ENCODE measurements at regions not wholly inside any gene's neighbourhood (a gene's known extent, or its start where the extent isn't known, plus 50 kb on each side); places are given as distances from the start of the nearest gene placed in this dataset.

DNA sequence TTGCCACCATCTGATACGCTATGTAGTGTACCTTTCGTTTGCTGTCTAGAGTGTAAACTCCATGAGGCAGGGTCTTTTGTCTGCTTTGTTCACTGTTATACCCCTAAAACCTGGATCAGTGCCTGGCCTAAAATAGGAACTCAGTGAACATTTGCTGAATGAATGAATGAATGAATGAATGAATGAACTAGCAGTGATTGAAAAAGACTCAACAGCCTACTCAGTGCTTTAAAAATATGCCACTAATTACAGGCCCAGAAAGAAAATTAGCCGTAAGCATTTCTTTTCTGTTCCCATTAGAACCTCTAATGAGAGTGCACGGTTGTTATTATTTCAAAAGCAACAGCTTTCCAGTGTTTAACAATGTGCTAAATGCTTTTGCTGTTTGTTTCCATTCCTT lies 69.3 kb upstream of the SYT6 start:
- Histone ChIP-seq H3K27me3 (ENCODE audit: control insufficient read depth, insufficient read depth, low read length) (peaks cover 4% of the 10 kb centered on the region; the same call in 1 of the 2 replicates), H3K4me3 (ENCODE audit: low read depth, low read length) (no peak overlapping the region), H3K36me3 (ENCODE audit: control insufficient read depth, insufficient read depth, low read length) (no peaks in the 10 kb centered on the region)
- no peak for DNase-seq (ENCODE audit: low read depth)
- CTCF ChIA-PET = no interaction called here
- POLR2A ChIA-PET = no interaction called here
- TF ChIP-seq, protein P1, sequence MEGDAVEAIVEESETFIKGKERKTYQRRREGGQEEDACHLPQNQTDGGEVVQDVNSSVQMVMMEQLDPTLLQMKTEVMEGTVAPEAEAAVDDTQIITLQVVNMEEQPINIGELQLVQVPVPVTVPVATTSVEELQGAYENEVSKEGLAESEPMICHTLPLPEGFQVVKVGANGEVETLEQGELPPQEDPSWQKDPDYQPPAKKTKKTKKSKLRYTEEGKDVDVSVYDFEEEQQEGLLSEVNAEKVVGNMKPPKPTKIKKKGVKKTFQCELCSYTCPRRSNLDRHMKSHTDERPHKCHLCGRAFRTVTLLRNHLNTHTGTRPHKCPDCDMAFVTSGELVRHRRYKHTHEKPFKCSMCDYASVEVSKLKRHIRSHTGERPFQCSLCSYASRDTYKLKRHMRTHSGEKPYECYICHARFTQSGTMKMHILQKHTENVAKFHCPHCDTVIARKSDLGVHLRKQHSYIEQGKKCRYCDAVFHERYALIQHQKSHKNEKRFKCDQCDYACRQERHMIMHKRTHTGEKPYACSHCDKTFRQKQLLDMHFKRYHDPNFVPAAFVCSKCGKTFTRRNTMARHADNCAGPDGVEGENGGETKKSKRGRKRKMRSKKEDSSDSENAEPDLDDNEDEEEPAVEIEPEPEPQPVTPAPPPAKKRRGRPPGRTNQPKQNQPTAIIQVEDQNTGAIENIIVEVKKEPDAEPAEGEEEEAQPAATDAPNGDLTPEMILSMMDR (IDR thresholded peaks at IDR 0.05; ENCODE audit: insufficient read depth, low read depth, low read length) = no peak

DNA sequence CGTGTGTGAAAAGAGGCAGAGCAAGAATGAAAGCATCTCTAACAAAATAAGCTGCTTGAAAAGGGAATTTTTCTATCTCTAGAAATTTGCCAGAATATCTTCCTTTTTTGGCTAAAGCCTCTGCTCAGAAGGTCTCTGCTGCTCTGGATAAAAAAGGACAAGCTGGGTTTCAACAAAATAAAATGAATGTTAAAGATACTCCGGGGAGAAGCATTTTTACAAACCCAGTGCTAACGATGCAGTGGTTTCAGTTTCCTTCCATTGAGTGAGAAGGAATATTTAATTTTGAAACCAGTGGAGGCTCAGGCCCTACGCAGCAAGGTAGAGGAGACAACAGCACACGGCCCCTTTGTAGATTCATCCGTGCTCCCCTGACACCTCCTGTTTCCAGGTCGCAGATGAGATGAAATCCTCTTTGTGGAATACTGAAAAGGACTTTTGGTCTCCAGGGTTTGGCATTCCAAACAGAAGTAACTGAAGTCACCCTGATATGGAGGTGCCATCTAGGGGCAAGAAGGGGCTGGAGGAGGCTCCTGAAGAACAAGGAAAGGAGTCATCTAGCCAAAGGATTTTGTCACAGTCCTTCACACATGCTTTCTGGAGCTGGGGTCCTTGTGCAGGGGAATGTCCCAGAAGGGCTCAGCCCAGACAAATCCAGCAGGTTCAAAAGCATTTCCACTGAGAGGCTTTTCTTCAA lies 65.7 kb upstream of the SYT6 start:
- CTCF ChIA-PET = interaction anchor here (1.3 to 1.7 kb wide), 2 partner anchors 9 to 243 kb away, joined by 3 to 7 read pairs; no protein-coding TSS in a partner anchor
- H3K36me3 ChIP-seq (ENCODE audit: control insufficient read depth, insufficient read depth, low read length) = no peaks in the 10 kb centered on the region
- no peak overlapping the region for H3K4me3 ChIP-seq (ENCODE audit: low read depth, low read length)
- TF ChIP-seq, protein P1 (IDR thresholded peaks at IDR 0.05; ENCODE audit: insufficient read depth, low read depth, low read length) = peak; percentile 35; the same call in 1 of the 2 replicates
- DNase-seq (ENCODE audit: low read depth) = no peak
- POLR2A ChIA-PET = no interaction called here
- peaks cover 6% of the 10 kb centered on the region; the same call in 1 of the 2 replicates for H3K27me3 ChIP-seq (ENCODE audit: control insufficient read depth, insufficient read depth, low read length)

DNA sequence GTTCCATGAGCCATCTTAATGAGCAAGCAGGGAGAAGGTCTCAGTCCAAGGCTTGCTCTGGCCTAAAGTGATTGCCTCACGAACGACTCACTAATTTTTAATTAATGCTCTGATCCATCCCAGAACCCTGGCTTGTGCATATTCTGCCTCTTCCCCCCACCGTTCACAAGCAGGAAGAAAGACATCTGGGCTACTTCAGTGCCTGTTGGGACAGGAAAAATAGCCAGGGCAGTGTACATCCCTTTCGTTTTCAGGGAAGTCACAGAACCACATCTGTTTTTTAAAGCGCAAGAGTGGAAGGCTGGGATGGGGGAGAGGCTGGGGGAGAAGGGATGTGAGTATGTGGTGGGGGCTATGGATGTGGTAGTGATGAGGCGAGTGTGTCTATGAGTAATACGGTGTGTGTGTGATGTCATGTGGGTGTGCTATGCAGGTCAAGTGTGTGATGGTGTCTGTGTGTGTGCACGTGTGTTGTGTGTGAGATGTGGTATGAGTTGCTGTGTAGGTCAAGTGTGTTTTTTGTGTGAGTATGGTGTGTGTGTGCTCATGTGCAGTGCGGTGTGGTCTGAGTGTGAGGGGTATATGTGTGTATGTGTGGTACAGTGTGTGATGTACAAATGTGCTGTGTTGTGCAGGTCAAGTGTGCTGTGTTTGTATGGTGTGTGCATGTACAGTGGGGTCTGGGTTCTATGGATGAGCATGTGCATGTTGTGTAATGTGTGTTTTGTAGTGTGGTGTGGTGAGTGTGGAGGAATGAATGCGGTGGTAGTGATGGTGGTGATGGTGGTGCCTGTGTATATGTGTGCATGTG lies 64.9 kb upstream of the SYT6 start:
- ChIA-PET CTCF (interaction anchor here (0.7 to 1.7 kb wide), 5 partner anchors 8 to 385 kb away, joined by 3 to 7 read pairs (median 3); partner anchors contain the start of gene OLFML3), POLR2A (no interaction called here)
- DNase-seq (ENCODE audit: low read depth) = no peak
- TF ChIP-seq, protein P1 (IDR thresholded peaks at IDR 0.05; ENCODE audit: insufficient read depth, low read depth, low read length) = no peak
- Histone ChIP-seq H3K27me3 (ENCODE audit: control insufficient read depth, insufficient read depth, low read length) (peaks cover 9% of the 10 kb centered on the region), H3K36me3 (ENCODE audit: control insufficient read depth, insufficient read depth, low read length) (no peaks in the 10 kb centered on the region), H3K4me3 (ENCODE audit: low read depth, low read length) (no peak overlapping the region)

DNA sequence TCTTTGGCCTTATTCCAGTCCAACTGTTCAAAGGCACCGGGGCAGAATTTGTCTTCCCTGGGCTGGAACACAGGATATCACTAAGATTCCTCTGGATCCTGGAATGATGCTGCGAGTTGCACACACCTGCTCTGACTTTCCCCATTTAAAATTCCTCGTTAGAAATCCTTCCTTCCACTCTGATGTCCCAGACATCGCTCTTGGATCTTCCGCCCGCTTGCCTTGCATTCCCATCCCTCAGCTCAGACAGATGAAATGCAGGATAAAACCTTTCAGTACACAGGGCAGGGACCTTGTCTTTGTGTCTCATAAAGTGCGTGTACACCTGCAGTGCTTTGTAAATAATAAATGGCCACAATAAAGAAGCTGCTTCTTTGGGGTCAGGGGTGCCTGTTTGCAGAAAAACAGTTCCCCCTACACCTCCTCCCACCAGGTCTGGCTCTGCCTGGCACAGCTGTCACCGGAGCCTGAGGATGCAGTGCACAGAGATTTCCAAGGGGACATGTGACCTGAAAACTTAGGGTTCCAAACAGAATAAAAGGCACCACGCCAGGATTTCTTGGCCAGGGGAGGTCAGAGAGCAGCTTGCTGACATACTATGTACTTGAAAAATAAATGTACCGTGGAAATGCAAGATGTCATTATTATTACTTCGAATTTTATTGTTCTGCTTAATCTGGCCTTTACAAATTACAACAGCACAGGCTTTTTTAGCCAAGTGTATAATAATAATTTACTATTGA lies 62.9 kb upstream of the SYT6 start:
- DNase-seq (ENCODE audit: low read depth) = no peak
- peaks cover 7% of the 10 kb centered on the region for H3K27me3 ChIP-seq (ENCODE audit: control insufficient read depth, insufficient read depth, low read length)
- TF ChIP-seq, protein P1 (IDR thresholded peaks at IDR 0.05; ENCODE audit: insufficient read depth, low read depth, low read length) = no peak
- ChIA-PET POLR2A (no interaction called here), CTCF (interaction anchor here (0.8 kb wide), 1 partner anchor 238 kb away, joined by 4 read pairs; the partner anchor contains the start of gene OLFML3)
- H3K36me3 ChIP-seq (ENCODE audit: control insufficient read depth, insufficient read depth, low read length) = no peaks in the 10 kb centered on the region
- H3K4me3 ChIP-seq (ENCODE audit: low read depth, low read length) = no peak overlapping the region

DNA sequence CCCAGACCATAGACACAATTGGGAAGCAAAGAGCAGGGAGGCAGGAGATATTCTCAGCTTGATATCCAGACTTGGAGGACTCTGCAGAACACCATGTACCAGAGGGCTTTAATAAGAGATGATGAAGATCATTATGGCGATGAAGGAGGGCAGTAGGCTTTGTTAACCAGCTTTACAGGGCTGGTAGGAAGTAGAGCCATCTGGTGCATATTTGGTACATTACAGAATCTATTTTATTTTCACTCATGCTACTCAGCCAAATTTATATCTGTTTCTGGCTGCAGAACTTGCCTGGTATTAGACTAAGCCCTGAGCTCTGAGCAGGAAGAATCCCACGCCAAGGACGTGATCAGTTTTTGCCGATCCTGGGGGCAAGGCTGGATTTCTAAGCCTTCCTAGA lies 61.8 kb upstream of the SYT6 start:
- POLR2A ChIA-PET = no interaction called here
- CTCF ChIA-PET = no interaction called here

More for the DNA sequence above, 61.8 kb upstream of the SYT6 start:
- no peak for DNase-seq (ENCODE audit: low read depth)
- Histone ChIP-seq H3K36me3 (ENCODE audit: control insufficient read depth, insufficient read depth, low read length) (no peaks in the 10 kb centered on the region), H3K27me3 (ENCODE audit: control insufficient read depth, insufficient read depth, low read length) (peaks cover 9% of the 10 kb centered on the region), H3K4me3 (ENCODE audit: low read depth, low read length) (no peak overlapping the region)
- TF ChIP-seq, protein P1 (IDR thresholded peaks at IDR 0.05; ENCODE audit: insufficient read depth, low read depth, low read length) = no peak

Measured in BJ (cell line).